K562 (cell line): ENCODE measurements at regions not wholly inside any gene's neighbourhood (a gene's known extent, or its start where the extent isn't known, plus 50 kb on each side); places are given as distances from the start of the nearest gene placed in this dataset.

Experiments
- ATAC-seq: fragments of 200-7000 bp; cut with Tn5 transposase; 3 replicates; pipeline ENCODE4 v1.9.1; 2020; ENCODE audit warnings: moderate library complexity
- BruUV-seq: library from RNA; stranded (reverse); fragments of 400-500 nt; replicated peaks from 2 replicates; lab custom pipeline; 2021; lab: Mats Ljungman, UMichigan
- CTCF ChIA-PET: fragments of 300-600 bp; formaldehyde crosslinking; extraction: SDS; loops from one replicate; lab custom pipeline; 2021; ENCODE audit warnings: low intra/inter-chr PET ratio; lab: Yijun Ruan, JAX
- POLR2A ChIA-PET: fragments of 300-600, 350-650 bp; sonication (Branson Sonifier 250); formaldehyde crosslinking; extraction: SDS; loops from one replicate; lab custom pipeline; 2021; ENCODE audit warnings: antibody characterized with exemption, inconsistent platforms; lab: Yijun Ruan, JAX
- DNase-seq, 4 experiments: peaks; one replicate each; pipeline versions ENCODE4 v3.0.0 to v3.0.0-alpha.2; 2011 to 2018; ENCODE audit warnings: low spot score in 3 of 4, mixed read lengths in 3 of 4; ENCODE audit errors: extremely low read depth in 1 of 4
- FAIRE-seq: peaks from 2 replicates; lab custom pipeline; 2011; peaks lifted over from hg19 to GRCh38; lab: Jason Lieb, UNC
- H2AFZ ChIP-seq: 2 replicates; pipeline ENCODE4 v1.6.0; 2011; ENCODE audit warnings: low read depth, low read length, control low read depth, inconsistent platforms
- H3K27ac ChIP-seq: fragments of 200-600 bp; 3 replicates; pipeline ENCODE4 v1.8.0; 2011; ENCODE audit warnings: low read depth, mild to moderate bottlenecking, control low read depth, inconsistent platforms, low read length, moderate library complexity, mixed read lengths; ENCODE audit errors: extremely low read depth
- H3K27me3 ChIP-seq, 2 experiments: fragments of 300-600 bp in 1 of 2; 2 replicates in 1 of 2; 3 replicates in 1 of 2; pipeline versions ENCODE4 v1.6.0 to v1.8.0; 2011; ENCODE audit warnings: inconsistent platforms in 2 of 2, low read length in 2 of 2, mild to moderate bottlenecking in 1 of 2, mixed read lengths in 1 of 2, moderate library complexity in 1 of 2; ENCODE audit not compliant: control insufficient read depth in 2 of 2, insufficient read depth in 2 of 2
- H3K36me3 ChIP-seq: fragments of 300-600 bp; 3 replicates; pipeline ENCODE4 v1.8.0; 2011; ENCODE audit warnings: mild to moderate bottlenecking, low read length, inconsistent platforms; ENCODE audit not compliant: control insufficient read depth, insufficient read depth
- H3K4me1 ChIP-seq, 2 experiments: fragments of 200-600 bp in 1 of 2; replicated peaks in 1 of 2; 2 replicates in 1 of 2; 3 replicates in 1 of 2; pipeline versions ENCODE4 v1.5.1 to v1.8.0; 2011; ENCODE audit warnings: inconsistent platforms in 2 of 2, low read length in 2 of 2, mild to moderate bottlenecking in 1 of 2, mixed read lengths in 1 of 2, moderate library complexity in 1 of 2; ENCODE audit not compliant: control insufficient read depth in 2 of 2, insufficient read depth in 2 of 2
- H3K4me2 ChIP-seq: 2 replicates; pipeline ENCODE4 v1.6.1; 2011; ENCODE audit warnings: low read length, control low read depth, inconsistent platforms, mixed read lengths; ENCODE audit not compliant: insufficient read depth
- H3K4me3 ChIP-seq: fragments of 200-600 bp; sonication (generic), shearing (Covaris generic); 2 replicates; pipeline ENCODE4 v1.5.1; 2016; ENCODE audit warnings: control low read depth, inconsistent platforms
- H3K79me2 ChIP-seq: fragments of 200-600 bp; 3 replicates; pipeline ENCODE4 v1.8.0; 2011; ENCODE audit warnings: low read length, inconsistent platforms; ENCODE audit not compliant: control insufficient read depth, insufficient read depth
- H3K9ac ChIP-seq, 2 experiments: 2 replicates each; pipeline versions ENCODE4 v1.6.0 to v1.6.1; 2011; ENCODE audit warnings: low read depth in 2 of 2, low read length in 2 of 2, control low read depth in 1 of 2, inconsistent platforms in 1 of 2, mild to moderate bottlenecking in 1 of 2, mixed read lengths in 1 of 2; ENCODE audit not compliant: insufficient read depth in 1 of 2
- H3K9me1 ChIP-seq: one replicate; pipeline ENCODE4 v1.6.0; 2011; ENCODE audit warnings: inconsistent platforms, mild to moderate bottlenecking, low read length, moderate library complexity; ENCODE audit not compliant: control insufficient read depth, insufficient read depth
- H3K9me3 ChIP-seq: replicated peaks from 2 replicates; pipeline ENCODE4 v1.5.1; 2011; ENCODE audit warnings: low read depth, low read length, inconsistent platforms; ENCODE audit not compliant: control insufficient read depth, insufficient read depth
- H4K20me1 ChIP-seq: replicated peaks from 2 replicates; pipeline ENCODE4 v1.6.1; 2011; ENCODE audit warnings: low read length, inconsistent platforms, mixed read lengths; ENCODE audit not compliant: control insufficient read depth, insufficient read depth
- ATF1 ChIP-seq, 2 experiments: fragments of 450-650 bp in 1 of 2; IDR thresholded peaks; 2 replicates each; pipeline ENCODE4 v1.6.1; 2016; ENCODE audit warnings: missing compliant biosample characterization in 1 of 2, missing genetic modification characterization in 1 of 2
- HEY1 ChIP-seq: fragments of 250-450 bp; sonication (Bioruptor Pico); IDR thresholded peaks from 2 replicates; pipeline ENCODE4 v1.5.0; 2020; ENCODE audit warnings: mild to moderate bottlenecking, moderate library complexity, borderline replicate concordance
- HOXB6 ChIP-seq: fragments of 250-450 bp; sonication (Bioruptor Pico); IDR thresholded peaks from 2 replicates; pipeline ENCODE4 v1.5.1; 2022; ENCODE audit warnings: mild to moderate bottlenecking, borderline replicate concordance
- LARP7 ChIP-seq: fragments of 450-650 bp; IDR thresholded peaks from 2 replicates; pipeline ENCODE4 v1.6.1; 2016
- MAX ChIP-seq: sonication (generic); formaldehyde crosslinking; IDR thresholded peaks from 2 replicates; pipeline ENCODE4 v1.9.0; 2022; ENCODE audit warnings: mild to moderate bottlenecking, missing genetic modification reagents
- PML ChIP-seq: IDR thresholded peaks from 2 replicates; pipeline ENCODE4 v1.6.1; 2012; ENCODE audit warnings: low read length, inconsistent platforms
- RCOR1 ChIP-seq, 2 experiments: IDR thresholded peaks; 2 replicates each; pipeline ENCODE4 v1.6.1; 2012; ENCODE audit warnings: low read depth in 2 of 2, low read length in 2 of 2, borderline replicate concordance in 1 of 2, improper control_type of control experiment in 1 of 2
- ZNF512 ChIP-seq: IDR thresholded peaks from 2 replicates; pipeline ENCODE4 v1.6.1; 2016; ENCODE audit warnings: missing genetic modification characterization, missing compliant biosample characterization
- ZNF830 ChIP-seq: fragments of 250-450 bp; sonication (Bioruptor Pico); IDR thresholded peaks from 2 replicates; pipeline ENCODE4 v1.5.0; 2021; ENCODE audit warnings: mild to moderate bottlenecking
- WGBS: fragments of 100-300 bp; shearing (Covaris generic); methylation state at CpG from one replicate; pipeline ENCODE4 v1.1.6; 2016; ENCODE audit warnings: low coverage, mixed read lengths; ENCODE audit not compliant: insufficient coverage; ENCODE audit errors: missing lambda C conversion rate; 5-methylcytosine and 5-hydroxymethylcytosine counted together
- in situ Hi-C: fragments of 300-500 bp; cut with MboI; formaldehyde crosslinking; loops from 4 replicates; pipeline ENCODE4 v1.15.0; 2018; ENCODE audit warnings: inconsistent platforms, mixed read lengths
- intact Hi-C: fragments of 100-400 bp; cut with micrococcal nuclease; formaldehyde crosslinking; loops from 2 replicates; pipeline ENCODE4 v1.14.2; 2022

- Histone ChIP-seq H3K27me3 (peaks cover 49 to 80% of the 10 kb centered on the region in 2 experiments), H2AFZ (no peak overlapping the region), H3K4me3 (no peak overlapping the region), H3K9me3 (no peaks in the 10 kb centered on the region), H3K9ac (no peak overlapping the region), H3K9me1 (no peaks in the 10 kb centered on the region), H3K79me2 (no peaks in the 10 kb centered on the region), H3K36me3 (no peaks in the 10 kb centered on the region), H3K4me1 (no peaks in the 10 kb centered on the region), H4K20me1 (no peaks in the 10 kb centered on the region), H3K4me2 (no peak overlapping the region), H3K27ac (no peak overlapping the region)
- in situ Hi-C loops (no loop called here), intact Hi-C loops (no loop called here)
- FAIRE-seq (no peak), ATAC-seq (no peak), DNase-seq (no peak)
- ChIA-PET POLR2A (no interaction called here), CTCF (no interaction called here)
- WGBS, result 2% methylated on average over 5 of the region's 5 CpGs
- TF ChIP-seq PML (no peak), HEY1 (CRISPR knock-in tag) (no peak), ZNF830 (CRISPR knock-in tag) (no peak), RCOR1 (IDR thresholded peaks at IDR 0.05; ENCODE audit: borderline replicate concordance in 1 of 2, low read depth in 2 of 2, low read length in 2 of 2) (no peak), ATF1 (CRISPR knock-in tag; IDR thresholded peaks at IDR 0.05) (no peak), ATF1 (tag; IDR thresholded peaks at IDR 0.05) (no peak), ZNF512 (tag) (no peak), HOXB6 (no peak), LARP7 (no peak), MAX (CRISPR knock-in tag) (no peak)
- BruUV-seq, result no TSS peak
These were observed 184.4 kb upstream of the GALNT2 start for GRCh38 chr1:229882621-229883020.
